Prostate gland (tissue), 2 donors: ENCODE measurements at regions not wholly inside any gene's neighbourhood (a gene's known extent, or its start where the extent isn't known, plus 50 kb on each side); places are given as distances from the start of the nearest gene placed in this dataset.

Experiments
- POLR2A ChIP-seq: fragments of 450-650 bp; IDR thresholded peaks from one replicate; pipeline ENCODE4 v1.6.1; 2016; ENCODE audit warnings: antibody characterized with exemption, mild to moderate bottlenecking
- POLR2AphosphoS5 ChIP-seq: sonication (generic); formaldehyde crosslinking; IDR thresholded peaks from one replicate; pipeline ENCODE4 v1.6.1; 2017; ENCODE audit warnings: antibody characterized with exemption
- TF ChIP-seq, protein P1 (sequence below), 4 experiments: fragments of 200-600 bp in 2 of 4; fragments of 450-650 bp in 2 of 4; sonication (generic) in 2 of 4; IDR thresholded peaks; 1 replicate in 3 of 4; 2 replicates in 1 of 4; pipeline ENCODE4 v1.5.1; 2016 to 2019; ENCODE audit warnings: antibody characterized with exemption in 4 of 4, mild to moderate bottlenecking in 2 of 4, moderate library complexity in 2 of 4

DNA sequence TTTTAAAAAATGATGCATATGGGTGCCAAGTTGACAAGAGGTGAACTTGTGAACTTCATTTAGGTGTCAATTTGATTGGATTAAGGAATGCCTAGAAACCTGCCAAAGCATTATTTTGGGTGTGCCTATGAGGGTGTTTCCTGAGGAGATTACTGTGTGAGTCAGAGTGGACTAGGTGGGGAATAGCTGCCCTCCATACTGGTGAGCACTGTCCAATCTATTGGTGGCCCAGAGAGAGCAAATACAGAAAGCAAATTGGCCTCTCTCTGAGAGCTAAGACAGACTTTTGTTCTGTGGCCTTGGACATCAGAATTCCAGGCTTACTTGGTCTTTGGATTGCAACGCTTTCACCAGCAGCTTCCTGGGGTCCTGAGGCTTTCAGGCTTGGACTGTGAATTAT, 388.0 kb downstream of the SUCLG1 start:
- TF ChIP-seq, protein P1, sequence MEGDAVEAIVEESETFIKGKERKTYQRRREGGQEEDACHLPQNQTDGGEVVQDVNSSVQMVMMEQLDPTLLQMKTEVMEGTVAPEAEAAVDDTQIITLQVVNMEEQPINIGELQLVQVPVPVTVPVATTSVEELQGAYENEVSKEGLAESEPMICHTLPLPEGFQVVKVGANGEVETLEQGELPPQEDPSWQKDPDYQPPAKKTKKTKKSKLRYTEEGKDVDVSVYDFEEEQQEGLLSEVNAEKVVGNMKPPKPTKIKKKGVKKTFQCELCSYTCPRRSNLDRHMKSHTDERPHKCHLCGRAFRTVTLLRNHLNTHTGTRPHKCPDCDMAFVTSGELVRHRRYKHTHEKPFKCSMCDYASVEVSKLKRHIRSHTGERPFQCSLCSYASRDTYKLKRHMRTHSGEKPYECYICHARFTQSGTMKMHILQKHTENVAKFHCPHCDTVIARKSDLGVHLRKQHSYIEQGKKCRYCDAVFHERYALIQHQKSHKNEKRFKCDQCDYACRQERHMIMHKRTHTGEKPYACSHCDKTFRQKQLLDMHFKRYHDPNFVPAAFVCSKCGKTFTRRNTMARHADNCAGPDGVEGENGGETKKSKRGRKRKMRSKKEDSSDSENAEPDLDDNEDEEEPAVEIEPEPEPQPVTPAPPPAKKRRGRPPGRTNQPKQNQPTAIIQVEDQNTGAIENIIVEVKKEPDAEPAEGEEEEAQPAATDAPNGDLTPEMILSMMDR (IDR thresholded peaks at IDR 0.05): no peak
- TF ChIP-seq POLR2AphosphoS5 (no peak), POLR2A (no peak)
